A549 (cell line): ENCODE measurements at regions not wholly inside any gene's neighbourhood (a gene's known extent, or its start where the extent isn't known, plus 50 kb on each side); places are given as distances from the start of the nearest gene placed in this dataset.

Source experiments
- ATAC-seq, 2 experiments: fragments of 200-7000 bp in 1 of 2; fragments of >200 bp in 1 of 2; cut with Nextera tagmentation in 1 of 2; cut with Tn5 transposase in 1 of 2; 3 replicates each; pipeline versions ENCODE4 v1.8.0 to v1.9.1; 2018 to 2020; ENCODE audit warnings: mild to moderate bottlenecking in 1 of 2, moderate library complexity in 1 of 2
- CTCF ChIA-PET: fragments of 300-600 bp; sonication (Branson Sonifier 250); formaldehyde crosslinking; extraction: SDS; loops from one replicate; lab custom pipeline; 2021; ENCODE audit warnings: antibody characterized with exemption, inconsistent platforms; lab: Yijun Ruan, JAX
- POLR2A ChIA-PET: fragments of 350-600 bp; formaldehyde crosslinking; extraction: SDS; loops from one replicate; lab custom pipeline; 2021; ENCODE audit warnings: antibody characterized with exemption, inconsistent platforms; lab: Yijun Ruan, JAX
- DNase-seq, 2 experiments: peaks; one replicate each; pipeline versions ENCODE4 v3.0.0 to v3.0.0-alpha.2; 2011 to 2016; ENCODE audit warnings: low read depth in 1 of 2, low spot score in 1 of 2
- FAIRE-seq: peaks from 2 replicates; lab custom pipeline; 2011; peaks lifted over from hg19 to GRCh38; lab: Jason Lieb, UNC
- H3K27ac ChIP-seq, 2 experiments: fragments of >200 bp; sonication (Bioruptor Twin); formaldehyde crosslinking; 3 replicates each; pipeline ENCODE4 v1.5.1; 2016 to 2017
- H3K4me1 ChIP-seq: fragments of >200 bp; sonication (Bioruptor Twin); formaldehyde crosslinking; 3 replicates; pipeline ENCODE4 v1.6.1; 2016
- H3K4me2 ChIP-seq: fragments of >200 bp; sonication (Bioruptor Twin); formaldehyde crosslinking; 3 replicates; pipeline ENCODE4 v1.6.1; 2016
- H3K4me3 ChIP-seq: fragments of >200 bp; sonication (Bioruptor Twin); formaldehyde crosslinking; 3 replicates; pipeline ENCODE4 v1.5.1; 2016
- H3K9me3 ChIP-seq: fragments of >200 bp; sonication (Bioruptor Twin); formaldehyde crosslinking; 3 replicates; pipeline ENCODE4 v1.6.1; 2016
- BHLHE40 ChIP-seq: IDR thresholded peaks from 2 replicates; pipeline ENCODE4 v1.6.1; 2012; ENCODE audit warnings: low read depth, low read length, inconsistent platforms
- CBX8 ChIP-seq: fragments of 200-600 bp; sonication (generic); IDR thresholded peaks from 2 replicates; pipeline ENCODE4 v1.6.1; 2016
- CHD2 ChIP-seq: fragments of 150-350 bp; IDR thresholded peaks from 2 replicates; pipeline ENCODE4 v1.6.1; 2014; ENCODE audit warnings: low read length; ENCODE audit not compliant: partially characterized antibody
- EHF ChIP-seq: fragments of 250-450 bp; sonication (Bioruptor Pico); IDR thresholded peaks from 2 replicates; pipeline ENCODE4 v1.5.0; 2020; ENCODE audit warnings: mild to moderate bottlenecking
- EHMT2 ChIP-seq: fragments of 200-600 bp; sonication (generic); IDR thresholded peaks from 2 replicates; pipeline ENCODE4 v1.6.1; 2016; ENCODE audit warnings: antibody characterized with exemption, low read depth, mild to moderate bottlenecking, moderate library complexity
- ELK1 ChIP-seq: fragments of 150-350 bp; IDR thresholded peaks from 2 replicates; pipeline ENCODE4 v1.6.1; 2014; ENCODE audit warnings: low read depth, mild to moderate bottlenecking, low read length
- GATA3 ChIP-seq: IDR thresholded peaks from 2 replicates; pipeline ENCODE4 v1.6.1; 2012; ENCODE audit warnings: borderline replicate concordance
- HES2 ChIP-seq: fragments of >200 bp; sonication (Bioruptor Twin); formaldehyde crosslinking; IDR thresholded peaks from 2 replicates; pipeline ENCODE4 v1.6.1; 2016
- HEYL ChIP-seq: fragments of 250-450 bp; sonication (Bioruptor Pico); IDR thresholded peaks from 2 replicates; pipeline ENCODE4 v1.8.0; 2021; ENCODE audit warnings: mild to moderate bottlenecking, moderate library complexity
- HOXA7 ChIP-seq: fragments of 250-450 bp; sonication (Bioruptor Pico); IDR thresholded peaks from 2 replicates; pipeline ENCODE4 v1.5.0; 2020; ENCODE audit warnings: mild to moderate bottlenecking, moderate library complexity
- MAFK ChIP-seq: fragments of 450-650 bp; IDR thresholded peaks from 2 replicates; pipeline ENCODE4 v1.6.1; 2014; ENCODE audit not compliant: partially characterized antibody
- MAX ChIP-seq: IDR thresholded peaks from 2 replicates; pipeline ENCODE4 v1.6.1; 2012
- RCOR1 ChIP-seq: fragments of 150-350 bp; IDR thresholded peaks from 2 replicates; pipeline ENCODE4 v1.6.1; 2014; ENCODE audit warnings: antibody characterized with exemption, low read length, low read depth
- RNF2 ChIP-seq: fragments of 200-600 bp; sonication (generic); IDR thresholded peaks from 2 replicates; pipeline ENCODE4 v1.6.1; 2016; ENCODE audit warnings: low read depth, mild to moderate bottlenecking, antibody characterized with exemption, moderate library complexity, borderline replicate concordance
- SMC3 ChIP-seq: fragments of >200 bp; sonication (Bioruptor Twin); formaldehyde crosslinking; IDR thresholded peaks from 3 replicates; pipeline ENCODE4 v1.6.1; 2018; ENCODE audit warnings: inconsistent platforms
- TFCP2L1 ChIP-seq: fragments of 250-450 bp; sonication (Bioruptor Pico); IDR thresholded peaks from 2 replicates; pipeline ENCODE4 v1.5.0; 2021; ENCODE audit warnings: mild to moderate bottlenecking
- ZSCAN20 ChIP-seq: fragments of 250-450 bp; sonication (Bioruptor Pico); IDR thresholded peaks from 2 replicates; pipeline ENCODE4 v1.8.0; 2022; ENCODE audit warnings: mild to moderate bottlenecking, moderate library complexity
- WGBS: methylation state at CpG from one replicate; pipeline ENCODE4 v1.1.6; 2017; ENCODE audit errors: missing lambda C conversion rate; 5-methylcytosine and 5-hydroxymethylcytosine counted together
- TF ChIP-seq, protein P1 (sequence below): fragments of >200 bp; sonication (Bioruptor Twin); formaldehyde crosslinking; IDR thresholded peaks from 3 replicates; pipeline ENCODE4 v1.6.1; 2016
- TF ChIP-seq, protein P2 (sequence below): fragments of 250-450 bp; sonication (Bioruptor Pico); IDR thresholded peaks from 2 replicates; pipeline ENCODE4 v1.5.0; 2020; ENCODE audit warnings: low read depth, mild to moderate bottlenecking, moderate library complexity
- TF ChIP-seq, protein P3 (sequence below): IDR thresholded peaks from 2 replicates; pipeline ENCODE4 v1.6.1; 2012

DNA sequence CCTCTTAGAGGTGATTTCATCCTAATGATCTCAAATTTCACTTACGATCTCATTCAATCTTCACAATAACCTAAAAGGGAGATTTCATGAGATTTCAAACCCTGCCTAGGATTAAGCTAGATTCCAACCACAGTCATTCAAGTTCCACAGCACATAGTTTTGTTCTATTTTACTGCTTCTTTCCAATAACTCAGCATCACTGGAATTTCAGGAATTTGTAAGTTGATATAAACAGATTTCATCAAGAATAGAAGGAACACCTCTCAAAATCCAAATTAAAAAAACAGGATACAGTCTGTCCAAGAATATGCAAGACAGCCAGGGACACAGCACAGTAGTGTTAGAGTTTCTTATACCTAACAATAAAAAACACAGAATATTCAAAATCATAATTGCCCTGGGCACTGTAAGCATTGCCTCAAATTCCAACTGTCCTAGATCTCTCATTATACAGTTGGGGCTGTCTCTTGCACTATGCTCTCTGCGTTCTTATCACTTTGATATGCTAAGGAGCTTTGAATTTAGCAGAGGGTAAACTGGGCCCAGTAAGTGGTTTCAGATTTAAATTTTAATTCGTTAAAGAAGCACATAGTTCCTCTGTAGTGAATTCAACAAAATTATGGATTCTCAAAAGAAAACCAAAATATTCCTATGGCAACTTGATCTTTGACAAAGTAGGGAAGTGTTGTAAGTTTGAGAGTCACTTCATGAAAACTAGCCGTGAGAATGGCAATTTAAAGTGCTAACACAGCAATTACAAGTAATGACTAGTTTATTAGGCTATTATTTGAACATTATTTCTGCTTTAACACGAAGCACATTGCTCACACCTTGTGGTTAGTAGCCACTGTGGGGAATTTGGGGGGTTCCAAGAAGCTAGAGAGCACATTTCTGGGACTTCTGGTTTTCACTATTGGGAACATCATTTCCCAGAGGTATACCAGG is 478.6 kb upstream of the C9orf72 start:
- DNase-seq (no peak), FAIRE-seq (no peak), ATAC-seq (no peak)
- TF ChIP-seq RCOR1, result no peak
- peak; percentile 57 for TF ChIP-seq MAFK
- Histone ChIP-seq H3K4me1 (no peaks in the 10 kb centered on the region), H3K4me3 (no peak overlapping the region), H3K9me3 (no peaks in the 10 kb centered on the region), H3K4me2 (no peak overlapping the region), H3K27ac (no peak overlapping the region)
- POLR2A ChIA-PET, result no interaction called here
- 2% methylated on average over 5 of the region's 5 CpGs for WGBS
- CTCF ChIA-PET, result no interaction called here

DNA sequence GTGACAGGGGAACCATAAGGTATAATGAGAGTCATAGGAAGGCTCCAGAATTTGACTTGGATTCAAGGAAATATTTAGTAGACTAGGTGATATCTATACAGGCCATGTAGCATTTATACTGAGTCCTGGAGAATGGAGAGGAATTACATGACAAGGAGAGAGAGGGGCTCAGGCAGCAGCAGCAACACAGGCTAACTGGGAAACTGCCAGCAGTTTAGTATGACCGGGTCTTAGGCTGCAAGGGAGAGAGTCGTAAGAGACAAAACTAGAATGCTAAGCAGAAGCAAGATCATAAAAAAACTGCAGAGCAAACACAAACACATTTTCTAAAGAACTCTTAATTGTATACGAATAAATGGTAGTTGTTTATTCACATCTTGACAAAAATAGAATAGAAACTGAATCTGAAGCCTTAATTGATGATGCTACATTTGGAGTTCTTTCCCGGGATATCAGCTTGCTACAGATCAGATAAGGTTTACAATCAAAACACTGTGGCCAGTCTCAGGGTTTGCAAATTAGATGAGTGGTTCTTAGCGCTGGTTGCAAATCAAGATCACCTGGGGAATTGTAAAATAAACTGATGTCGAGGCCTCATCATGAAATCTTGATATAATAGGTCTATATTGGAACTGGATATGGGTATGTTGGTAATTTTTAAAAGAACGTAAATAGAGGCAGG is 480.0 kb upstream of the C9orf72 start:
- H3K4me3 ChIP-seq, result no peak overlapping the region
- no peak for DNase-seq
- TF ChIP-seq RNF2 (no peak), TFCP2L1 (CRISPR knock-in tag) (no peak), GATA3 (no peak), MAX (no peak), HOXA7 (no peak), CHD2 (no peak), HEYL (CRISPR knock-in tag) (no peak), EHMT2 (no peak), EHF (CRISPR knock-in tag) (no peak), CBX8 (no peak)
- TF ChIP-seq, protein P1, sequence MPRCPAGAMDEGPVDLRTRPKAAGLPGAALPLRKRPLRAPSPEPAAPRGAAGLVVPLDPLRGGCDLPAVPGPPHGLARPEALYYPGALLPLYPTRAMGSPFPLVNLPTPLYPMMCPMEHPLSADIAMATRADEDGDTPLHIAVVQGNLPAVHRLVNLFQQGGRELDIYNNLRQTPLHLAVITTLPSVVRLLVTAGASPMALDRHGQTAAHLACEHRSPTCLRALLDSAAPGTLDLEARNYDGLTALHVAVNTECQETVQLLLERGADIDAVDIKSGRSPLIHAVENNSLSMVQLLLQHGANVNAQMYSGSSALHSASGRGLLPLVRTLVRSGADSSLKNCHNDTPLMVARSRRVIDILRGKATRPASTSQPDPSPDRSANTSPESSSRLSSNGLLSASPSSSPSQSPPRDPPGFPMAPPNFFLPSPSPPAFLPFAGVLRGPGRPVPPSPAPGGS, result no peak
- TF ChIP-seq, all 56 proteins: peak for 0
- no peak for FAIRE-seq
- ChIA-PET CTCF (no interaction called here), POLR2A (no interaction called here)
- Histone ChIP-seq H3K27ac (no peak overlapping the region), H3K4me2 (no peak overlapping the region), H3K9me3 (no peaks in the 10 kb centered on the region), H3K4me1 (no peaks in the 10 kb centered on the region)
- no peak for ATAC-seq
- WGBS, result 4% methylated on average over 7 of the region's 7 CpGs

DNA sequence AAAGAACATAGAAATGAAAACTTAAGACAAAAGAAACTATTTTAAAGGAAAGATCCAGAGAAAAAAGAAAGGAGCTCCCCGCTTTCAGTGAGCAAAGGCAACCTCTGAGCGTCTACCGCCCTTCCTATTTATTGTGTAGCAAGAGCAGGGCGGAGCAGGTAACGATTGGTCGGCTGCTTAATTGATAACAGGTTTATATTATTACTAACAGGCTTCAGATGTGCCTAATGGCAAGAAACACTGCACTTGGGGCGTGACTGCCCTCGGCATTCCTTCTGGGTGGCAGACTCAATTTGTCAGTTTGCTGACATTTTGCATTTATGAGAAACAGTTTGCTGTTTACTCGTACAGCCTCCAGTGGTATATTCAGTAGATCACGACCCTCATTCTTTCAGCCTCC is 482.7 kb upstream of the C9orf72 start:
- CTCF ChIA-PET, result no interaction called here
- DNase-seq, result no peak
- Histone ChIP-seq H3K9me3 (no peaks in the 10 kb centered on the region), H3K4me3 (no peak overlapping the region), H3K4me1 (no peaks in the 10 kb centered on the region), H3K4me2 (no peak overlapping the region), H3K27ac (no peak overlapping the region)
- TF ChIP-seq ZSCAN20 (CRISPR knock-in tag) (no peak), EHF (CRISPR knock-in tag) (no peak), BHLHE40 (no peak), SMC3 (no peak), HES2 (no peak), ELK1 (no peak), HEYL (CRISPR knock-in tag) (no peak)
- TF ChIP-seq, protein P2, sequence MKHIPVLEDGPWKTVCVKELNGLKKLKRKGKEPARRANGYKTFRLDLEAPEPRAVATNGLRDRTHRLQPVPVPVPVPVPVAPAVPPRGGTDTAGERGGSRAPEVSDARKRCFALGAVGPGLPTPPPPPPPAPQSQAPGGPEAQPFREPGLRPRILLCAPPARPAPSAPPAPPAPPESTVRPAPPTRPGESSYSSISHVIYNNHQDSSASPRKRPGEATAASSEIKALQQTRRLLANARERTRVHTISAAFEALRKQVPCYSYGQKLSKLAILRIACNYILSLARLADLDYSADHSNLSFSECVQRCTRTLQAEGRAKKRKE (CRISPR knock-in tag), result no peak
- TF ChIP-seq, protein P3, sequence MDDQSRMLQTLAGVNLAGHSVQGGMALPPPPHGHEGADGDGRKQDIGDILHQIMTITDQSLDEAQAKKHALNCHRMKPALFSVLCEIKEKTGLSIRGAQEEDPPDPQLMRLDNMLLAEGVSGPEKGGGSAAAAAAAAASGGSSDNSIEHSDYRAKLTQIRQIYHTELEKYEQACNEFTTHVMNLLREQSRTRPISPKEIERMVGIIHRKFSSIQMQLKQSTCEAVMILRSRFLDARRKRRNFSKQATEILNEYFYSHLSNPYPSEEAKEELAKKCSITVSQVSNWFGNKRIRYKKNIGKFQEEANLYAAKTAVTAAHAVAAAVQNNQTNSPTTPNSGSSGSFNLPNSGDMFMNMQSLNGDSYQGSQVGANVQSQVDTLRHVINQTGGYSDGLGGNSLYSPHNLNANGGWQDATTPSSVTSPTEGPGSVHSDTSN, result no peak
- POLR2A ChIA-PET, result no interaction called here
- no peak for FAIRE-seq
- ATAC-seq, result no peak
- WGBS, result under 1% methylated on average over 10 of the region's 10 CpGs
